ENCODE measurements at regions not wholly inside any gene's neighbourhood (a gene's known extent, or its start where the extent isn't known, plus 50 kb on each side); places are given as distances from the start of the nearest gene placed in this dataset.

DNA sequence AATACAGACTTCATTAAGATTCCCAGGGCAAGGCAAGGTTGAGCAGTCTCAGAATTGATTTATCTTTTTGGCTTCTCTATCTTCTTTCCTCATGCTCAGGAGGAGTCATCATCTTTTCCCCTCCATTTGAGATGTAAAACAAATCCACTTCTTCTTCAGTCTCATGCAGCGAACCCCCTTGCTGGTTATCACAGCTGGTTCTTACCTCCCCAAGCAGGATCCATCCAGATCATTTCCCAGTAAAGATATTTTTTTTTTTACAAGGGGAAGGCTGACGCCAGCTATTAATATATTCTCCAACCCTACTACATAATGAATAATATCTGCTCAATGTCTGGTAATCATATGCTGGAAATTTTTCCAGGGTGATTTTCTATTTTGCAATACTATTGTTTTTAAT lies 508.9 kb upstream of the NOX3 start:
- no peak for TF ChIP-seq CTCF (IDR thresholded peaks at IDR 0.05; ENCODE audit: low read length)
- TF ChIP-seq EZH2phosphoT487 (IDR thresholded peaks at IDR 0.05; ENCODE audit: low read length): no peak
- no peak for TF ChIP-seq EZH2 (optimal IDR thresholded peaks at IDR 0.05; ENCODE audit: low read depth, low read length)
- H3K4me1 ChIP-seq (ENCODE audit: low read length): no peaks in the 10 kb centered on the region
- no peaks in the 10 kb centered on the region for H4K20me1 ChIP-seq (ENCODE audit: insufficient read depth, low read length)
- DNase-seq: no peak
- H3K79me2 ChIP-seq (ENCODE audit: low read length): no peaks in the 10 kb centered on the region
- no peaks in the 10 kb centered on the region for H3K36me3 ChIP-seq (replicated peaks; ENCODE audit: insufficient read depth, low read length)
- no peaks in the 10 kb centered on the region for H3K27me3 ChIP-seq (replicated peaks; ENCODE audit: insufficient read depth, low read length)
- no peaks in the 10 kb centered on the region for H3K9me2 ChIP-seq (replicated peaks; ENCODE audit: insufficient read depth, low read length)
- no peak overlapping the region for H3K4me2 ChIP-seq (ENCODE audit: low read depth, low read length)
- H3K9ac ChIP-seq (ENCODE audit: low read length): no peak overlapping the region
- no peak overlapping the region for H3K27ac ChIP-seq (ENCODE audit: low read length)
- no peaks in the 10 kb centered on the region for H3F3A ChIP-seq (ENCODE audit: insufficient read depth, low read length)
- H2AFZ ChIP-seq (ENCODE audit: low read length): no peak overlapping the region
- no peak overlapping the region for H3K4me3 ChIP-seq (ENCODE audit: low read length)
- H3K9me3 ChIP-seq (replicated peaks; ENCODE audit: insufficient read depth, low read length): no peaks in the 10 kb centered on the region

- H3K9ac ChIP-seq (ENCODE audit: low read length): no peak overlapping the region
- H3K27me3 ChIP-seq (replicated peaks; ENCODE audit: insufficient read depth, low read length): no peaks in the 10 kb centered on the region
- no peak overlapping the region for H3K4me3 ChIP-seq (ENCODE audit: low read length)
- H3K9me3 ChIP-seq (replicated peaks; ENCODE audit: insufficient read depth, low read length): no peaks in the 10 kb centered on the region
- no peaks in the 10 kb centered on the region for H4K20me1 ChIP-seq (ENCODE audit: insufficient read depth, low read length)
- no peaks in the 10 kb centered on the region for H3K4me1 ChIP-seq (ENCODE audit: low read length)
- H3K4me2 ChIP-seq (ENCODE audit: low read depth, low read length): no peak overlapping the region
- no peaks in the 10 kb centered on the region for H3K36me3 ChIP-seq (replicated peaks; ENCODE audit: insufficient read depth, low read length)
- no peak for DNase-seq
- H3K79me2 ChIP-seq (ENCODE audit: low read length): no peaks in the 10 kb centered on the region
- H2AFZ ChIP-seq (ENCODE audit: low read length): no peak overlapping the region
- H3K9me2 ChIP-seq (replicated peaks; ENCODE audit: insufficient read depth, low read length): no peaks in the 10 kb centered on the region
- H3K27ac ChIP-seq (ENCODE audit: low read length): no peak overlapping the region
- TF ChIP-seq EZH2phosphoT487 (IDR thresholded peaks at IDR 0.05; ENCODE audit: low read length) (no peak), CTCF (IDR thresholded peaks at IDR 0.05; ENCODE audit: low read length) (no peak), EZH2 (optimal IDR thresholded peaks at IDR 0.05; ENCODE audit: low read depth, low read length) (no peak)
- H3F3A ChIP-seq (ENCODE audit: insufficient read depth, low read length): no peaks in the 10 kb centered on the region
These were observed 506.6 kb upstream of the NOX3 start for GRCh38 chr6:155962276-155962675.

- Histone ChIP-seq H3F3A (ENCODE audit: insufficient read depth, low read length) (no peaks in the 10 kb centered on the region), H3K9me3 (replicated peaks; ENCODE audit: insufficient read depth, low read length) (no peaks in the 10 kb centered on the region), H3K4me2 (ENCODE audit: low read depth, low read length) (no peak overlapping the region), H3K27me3 (replicated peaks; ENCODE audit: insufficient read depth, low read length) (no peaks in the 10 kb centered on the region), H3K9me2 (replicated peaks; ENCODE audit: insufficient read depth, low read length) (no peaks in the 10 kb centered on the region), H3K4me3 (ENCODE audit: low read length) (no peak overlapping the region), H3K4me1 (ENCODE audit: low read length) (no peaks in the 10 kb centered on the region), H3K79me2 (ENCODE audit: low read length) (no peaks in the 10 kb centered on the region), H3K36me3 (replicated peaks; ENCODE audit: insufficient read depth, low read length) (no peaks in the 10 kb centered on the region), H3K27ac (ENCODE audit: low read length) (no peak overlapping the region), H4K20me1 (ENCODE audit: insufficient read depth, low read length) (no peaks in the 10 kb centered on the region), H3K9ac (ENCODE audit: low read length) (no peak overlapping the region), H2AFZ (ENCODE audit: low read length) (no peak overlapping the region)
- DNase-seq: no peak
- TF ChIP-seq EZH2phosphoT487 (IDR thresholded peaks at IDR 0.05; ENCODE audit: low read length) (no peak), CTCF (IDR thresholded peaks at IDR 0.05; ENCODE audit: low read length) (no peak)
These were observed 504.4 kb upstream of the NOX3 start for GRCh38 chr6:155959898-155960495.
